ENCODE measurements at regions not wholly inside any gene's neighbourhood (a gene's known extent, or its start where the extent isn't known, plus 50 kb on each side); places are given as distances from the start of the nearest gene placed in this dataset.

- no peak for TF ChIP-seq EP300 (IDR thresholded peaks at IDR 0.05)
- TF ChIP-seq, protein P1, sequence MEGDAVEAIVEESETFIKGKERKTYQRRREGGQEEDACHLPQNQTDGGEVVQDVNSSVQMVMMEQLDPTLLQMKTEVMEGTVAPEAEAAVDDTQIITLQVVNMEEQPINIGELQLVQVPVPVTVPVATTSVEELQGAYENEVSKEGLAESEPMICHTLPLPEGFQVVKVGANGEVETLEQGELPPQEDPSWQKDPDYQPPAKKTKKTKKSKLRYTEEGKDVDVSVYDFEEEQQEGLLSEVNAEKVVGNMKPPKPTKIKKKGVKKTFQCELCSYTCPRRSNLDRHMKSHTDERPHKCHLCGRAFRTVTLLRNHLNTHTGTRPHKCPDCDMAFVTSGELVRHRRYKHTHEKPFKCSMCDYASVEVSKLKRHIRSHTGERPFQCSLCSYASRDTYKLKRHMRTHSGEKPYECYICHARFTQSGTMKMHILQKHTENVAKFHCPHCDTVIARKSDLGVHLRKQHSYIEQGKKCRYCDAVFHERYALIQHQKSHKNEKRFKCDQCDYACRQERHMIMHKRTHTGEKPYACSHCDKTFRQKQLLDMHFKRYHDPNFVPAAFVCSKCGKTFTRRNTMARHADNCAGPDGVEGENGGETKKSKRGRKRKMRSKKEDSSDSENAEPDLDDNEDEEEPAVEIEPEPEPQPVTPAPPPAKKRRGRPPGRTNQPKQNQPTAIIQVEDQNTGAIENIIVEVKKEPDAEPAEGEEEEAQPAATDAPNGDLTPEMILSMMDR (IDR thresholded peaks at IDR 0.05), result no peak
- no peak for TF ChIP-seq POLR2AphosphoS5 (IDR thresholded peaks at IDR 0.05)
- no peak for TF ChIP-seq POLR2A (IDR thresholded peaks at IDR 0.05; ENCODE audit: low read depth)
- Histone ChIP-seq H3K27me3 (no peaks in the 10 kb centered on the region), H3K36me3 (no peaks in the 10 kb centered on the region), H3K27ac (replicated peaks in 1 of 4) (no peak overlapping the region), H3K4me3 (no peak overlapping the region), H3K9me3 (peaks cover 0 to 5% (median 0%) of the 10 kb centered on the region in 4 donors), H3K4me1 (no peaks in the 10 kb centered on the region)
- WGBS, result 94% methylated on average over 4 of the region's 4 CpGs
- intact Hi-C loops (cut with DNase I), result loop anchor here (5.0 kb wide), 1 partner anchor 622 kb away; no protein-coding TSS in a partner anchor
- no peak for DNase-seq (ENCODE audit: extremely low spot score)
These were observed 211.0 kb upstream of the EMCN start for GRCh38 chr4:100728861-100729260.

DNA sequence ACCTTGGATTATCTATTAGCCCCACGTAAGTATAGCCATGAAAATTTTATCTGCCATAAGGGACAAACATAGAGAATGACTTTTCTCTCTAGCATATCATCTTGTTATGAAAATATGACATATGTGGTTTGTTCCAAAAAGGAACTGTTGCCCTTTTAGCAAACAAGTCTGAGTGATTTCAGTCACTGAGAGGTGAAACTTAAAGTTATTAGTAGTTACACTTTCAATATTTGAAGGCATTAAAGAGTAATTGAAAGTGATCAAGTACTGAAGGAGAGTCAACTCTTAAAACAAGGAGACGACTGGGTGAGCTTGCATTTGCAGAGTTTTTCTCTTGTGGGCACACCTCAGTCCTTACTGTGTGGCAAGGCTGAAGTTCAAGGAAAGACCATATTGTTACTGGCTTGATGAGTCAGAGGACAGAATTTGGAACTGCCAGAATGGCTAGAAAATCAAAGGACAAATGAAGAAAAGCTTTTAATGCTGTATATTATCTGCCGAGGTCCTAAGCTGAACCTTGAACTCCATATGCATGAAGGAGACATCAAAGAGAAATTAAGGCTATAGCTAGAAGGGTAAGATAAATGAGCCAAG lies 205.1 kb upstream of the EMCN start:
- Histone ChIP-seq H3K27me3 (no peaks in the 10 kb centered on the region), H3K27ac (replicated peaks in 1 of 4) (peak overlapping the region in 2 of 4 donors; percentile 48 to 52), H3K4me1 (peaks cover 0 to 17% (median 0%) of the 10 kb centered on the region in 4 donors), H3K36me3 (no peaks in the 10 kb centered on the region), H3K9me3 (no peaks in the 10 kb centered on the region), H3K4me3 (no peak overlapping the region)
- intact Hi-C loops (cut with DNase I), result no loop called here
- no peak for TF ChIP-seq POLR2AphosphoS5 (IDR thresholded peaks at IDR 0.05)
- no peak for TF ChIP-seq POLR2A (IDR thresholded peaks at IDR 0.05; ENCODE audit: low read depth)
- TF ChIP-seq, protein P1 (IDR thresholded peaks at IDR 0.05), result no peak
- TF ChIP-seq EP300 (IDR thresholded peaks at IDR 0.05), result no peak
- 87% methylated on average over 3 of the region's 3 CpGs for WGBS
- no peak for DNase-seq (ENCODE audit: extremely low spot score)

DNA sequence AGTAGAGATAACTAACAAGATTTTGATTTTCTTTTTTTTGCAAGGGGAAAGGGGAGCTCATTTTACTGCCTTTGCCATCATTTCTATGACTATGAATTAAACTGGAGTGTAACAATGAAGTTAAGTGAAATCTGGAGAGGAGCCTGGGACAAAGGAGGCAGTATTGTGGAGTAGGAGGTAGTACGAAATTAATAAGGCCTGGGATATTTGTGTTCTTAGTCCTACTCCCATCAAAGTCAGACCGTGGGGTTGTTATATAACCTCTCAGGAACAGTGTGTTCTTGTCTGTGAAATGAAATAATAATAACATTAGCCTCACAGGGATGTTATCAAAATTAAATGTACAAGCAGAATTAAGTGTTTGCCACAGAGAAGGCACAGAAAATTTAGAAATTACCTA lies 204.3 kb upstream of the EMCN start:
- no peak for DNase-seq (ENCODE audit: extremely low spot score)
- Histone ChIP-seq H3K9me3 (no peaks in the 10 kb centered on the region), H3K27me3 (no peaks in the 10 kb centered on the region), H3K4me3 (no peak overlapping the region), H3K36me3 (no peaks in the 10 kb centered on the region), H3K4me1 (peaks cover 0 to 17% (median 0%) of the 10 kb centered on the region in 4 donors), H3K27ac (replicated peaks in 1 of 4) (peak overlapping the region in 3 of 4 donors; percentile 48 to 52 (median 49))
- TF ChIP-seq, protein P1 (IDR thresholded peaks at IDR 0.05), result no peak
- TF ChIP-seq POLR2AphosphoS5 (IDR thresholded peaks at IDR 0.05) (no peak), POLR2A (IDR thresholded peaks at IDR 0.05; ENCODE audit: low read depth) (no peak), EP300 (IDR thresholded peaks at IDR 0.05) (no peak)
- intact Hi-C loops (cut with DNase I), result no loop called here
- 52% methylated on average over 2 of the region's 2 CpGs for WGBS

DNA sequence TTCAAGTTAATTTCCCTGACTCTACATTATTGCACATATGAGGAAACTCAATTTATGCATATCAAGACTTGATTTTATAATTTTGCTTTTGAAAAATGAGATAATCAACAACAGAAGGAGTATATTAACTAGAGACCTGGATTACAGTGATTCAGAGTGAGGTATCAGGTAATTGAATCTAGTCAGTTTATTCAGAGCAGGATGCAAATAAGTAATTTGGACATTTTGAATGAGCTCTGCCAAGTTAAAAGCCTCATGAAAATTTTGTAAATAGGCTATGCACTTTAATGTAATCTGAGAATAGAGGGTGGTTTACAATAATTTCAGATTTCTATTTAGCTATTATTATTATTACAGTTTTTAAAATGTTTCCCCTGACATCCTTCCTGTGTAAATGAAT lies 203.7 kb upstream of the EMCN start:
- H3K36me3 ChIP-seq, result no peaks in the 10 kb centered on the region
- no peaks in the 10 kb centered on the region for H3K27me3 ChIP-seq
- no peak for DNase-seq (ENCODE audit: extremely low spot score)
- peak overlapping the region in 2 of 4 donors; percentile 49 to 52 for H3K27ac ChIP-seq (replicated peaks in 1 of 4)
- no peaks in the 10 kb centered on the region for H3K9me3 ChIP-seq
- no peak overlapping the region for H3K4me3 ChIP-seq
- H3K4me1 ChIP-seq, result peaks cover 0 to 17% (median 0%) of the 10 kb centered on the region in 4 donors
- intact Hi-C loops (cut with DNase I), result no loop called here
- TF ChIP-seq EP300 (IDR thresholded peaks at IDR 0.05), result no peak
- TF ChIP-seq POLR2AphosphoS5 (IDR thresholded peaks at IDR 0.05), result no peak
- TF ChIP-seq POLR2A (IDR thresholded peaks at IDR 0.05; ENCODE audit: low read depth), result no peak
- TF ChIP-seq, protein P1 (IDR thresholded peaks at IDR 0.05), result no peak

DNA sequence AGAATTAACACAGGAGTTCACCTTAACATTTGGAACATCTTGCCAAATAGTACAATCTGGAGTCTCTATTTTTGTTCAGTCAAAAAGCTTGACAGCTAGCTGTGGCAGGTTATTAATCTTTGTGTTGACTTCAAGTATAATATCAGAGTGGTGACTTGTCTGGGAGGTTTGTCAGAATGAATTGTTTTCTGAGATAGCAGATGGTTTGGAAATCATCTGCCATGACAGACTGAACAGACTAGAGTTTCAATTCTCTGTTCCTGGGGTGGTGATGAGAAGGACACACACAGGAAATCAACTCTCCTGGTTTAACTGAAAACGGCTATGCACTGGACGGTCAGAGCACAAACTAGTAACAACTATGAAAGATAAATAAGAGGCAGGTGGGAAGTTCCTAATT lies 203.3 kb upstream of the EMCN start:
- intact Hi-C loops (cut with DNase I), result no loop called here
- no peak overlapping the region for H3K4me3 ChIP-seq

More for the DNA sequence above, 203.3 kb upstream of the EMCN start:
- TF ChIP-seq EP300 (IDR thresholded peaks at IDR 0.05) (no peak), POLR2A (IDR thresholded peaks at IDR 0.05; ENCODE audit: low read depth) (no peak), POLR2AphosphoS5 (IDR thresholded peaks at IDR 0.05) (no peak)
- TF ChIP-seq, protein P1 (IDR thresholded peaks at IDR 0.05), result no peak
- Histone ChIP-seq H3K4me1 (peaks cover 0 to 17% (median 0%) of the 10 kb centered on the region in 4 donors), H3K27ac (replicated peaks in 1 of 4) (no peak overlapping the region), H3K9me3 (no peaks in the 10 kb centered on the region), H3K36me3 (no peaks in the 10 kb centered on the region), H3K27me3 (no peaks in the 10 kb centered on the region)
- no peak for DNase-seq (ENCODE audit: extremely low spot score)
- 71% methylated on average over 2 of the region's 2 CpGs for WGBS

Data from esophagus muscularis mucosa (tissue), 4 donors.